Lower leg skin (tissue), 4 donors: ENCODE measurements at regions not wholly inside any gene's neighbourhood (a gene's known extent, or its start where the extent isn't known, plus 50 kb on each side); places are given as distances from the start of the nearest gene placed in this dataset.
A peak's percentile ranks its signal among the peaks of the same experiment; 100 is the strongest.

ENCODE experiments used
- DNase-seq, 2 donors: peaks; one replicate each; pipeline ENCODE4 v3.0.0-alpha.2; 2019; ENCODE audit warnings: low spot score in 2 of 2
- H3K4me3 ChIP-seq: fragments of 200-600 bp; sonication (generic); 2 replicates; pipeline ENCODE4 v1.5.1; 2017; ENCODE audit warnings: mild to moderate bottlenecking, low read depth; ENCODE audit not compliant: poor library complexity, severe bottlenecking
- CTCF ChIP-seq, 3 donors: fragments of 450-650 bp; IDR thresholded peaks; one replicate each; pipeline ENCODE4 v1.5.1; 2016; ENCODE audit warnings: antibody characterized with exemption in 3 of 3, mild to moderate bottlenecking in 3 of 3, moderate library complexity in 2 of 3
- POLR2A ChIP-seq, 2 donors: fragments of 450-650 bp; IDR thresholded peaks; one replicate each; pipeline ENCODE4 v1.6.1; 2016 to 2017; ENCODE audit warnings: antibody characterized with exemption in 2 of 2, mild to moderate bottlenecking in 1 of 2, moderate library complexity in 1 of 2
- WGBS, 2 donors: methylation state at CpG; one replicate each; pipeline ENCODE4 v1.1.5; 2018; 5-methylcytosine and 5-hydroxymethylcytosine counted together
- intact Hi-C: fragments of 100-400 bp; cut with DNase I; formaldehyde crosslinking; loops from one replicate; pipeline ENCODE4 v1.15.0; 2023; ENCODE audit warnings: low total_unique reads

- TF ChIP-seq CTCF (IDR thresholded peaks at IDR 0.05) (no peak), POLR2A (IDR thresholded peaks at IDR 0.05) (no peak)
Measured at GRCh38 chr19:31171936-31172335, 177.3 kb downstream of the TSHZ3 start.

GRCh38 chr19:31170046-31170445 lies 179.2 kb downstream of the TSHZ3 start:
- intact Hi-C loops: no loop called here
- TF ChIP-seq CTCF (IDR thresholded peaks at IDR 0.05) (no peak), POLR2A (IDR thresholded peaks at IDR 0.05) (no peak)
- DNase-seq: no peak
- WGBS, 2 donors: 88 to 92% methylated on average over 2 of the region's 2 CpGs
- H3K4me3 ChIP-seq: no peak overlapping the region

More at GRCh38 chr19:31171936-31172335, 177.3 kb downstream of the TSHZ3 start:
- peak in 1 of 2 donors; percentile 60 for DNase-seq
- no peak overlapping the region for H3K4me3 ChIP-seq
- WGBS, 2 donors: 90 to 94% methylated on average over 4 of the region's 4 CpGs
- intact Hi-C loops: no loop called here

GRCh38 chr19:31168106-31168625 lies 181.1 kb downstream of the TSHZ3 start:
- no peak overlapping the region for H3K4me3 ChIP-seq
- no peak for TF ChIP-seq POLR2A (IDR thresholded peaks at IDR 0.05)
- no peak for TF ChIP-seq CTCF (IDR thresholded peaks at IDR 0.05)
- DNase-seq: no peak
- 75 to 88% methylated on average over 8 of the region's 8 CpGs for WGBS, 2 donors
- intact Hi-C loops: no loop called here

GRCh38 chr19:31167690-31168089 lies 181.5 kb downstream of the TSHZ3 start:
- TF ChIP-seq POLR2A (IDR thresholded peaks at IDR 0.05) (no peak), CTCF (IDR thresholded peaks at IDR 0.05) (no peak)
- DNase-seq: no peak
- no peak overlapping the region for H3K4me3 ChIP-seq
- intact Hi-C loops: no loop called here
- WGBS, 2 donors: 46 to 47% methylated on average over 8 of the region's 8 CpGs

- TF ChIP-seq POLR2A (IDR thresholded peaks at IDR 0.05) (no peak), CTCF (IDR thresholded peaks at IDR 0.05) (no peak)
- intact Hi-C loops: no loop called here
- no peak for DNase-seq
- 81% methylated on average over 2 of the region's 2 CpGs for WGBS, 2 donors
- no peak overlapping the region for H3K4me3 ChIP-seq
Measured at GRCh38 chr19:31166206-31166605, 183.0 kb downstream of the TSHZ3 start.

GRCh38 chr19:31164791-31165251 lies 184.4 kb downstream of the TSHZ3 start:
- no peak overlapping the region for H3K4me3 ChIP-seq
- no peak for TF ChIP-seq POLR2A (IDR thresholded peaks at IDR 0.05)
- no peak for TF ChIP-seq CTCF (IDR thresholded peaks at IDR 0.05)
- WGBS, 2 donors: 55 to 62% methylated on average over 16 to 20 of the region's 20 CpGs
- intact Hi-C loops: no loop called here
- DNase-seq: peak in 1 of 2 donors; percentile 29
